GM21619 (cell line): ENCODE measurements at regions not wholly inside any gene's neighbourhood (a gene's known extent, or its start where the extent isn't known, plus 50 kb on each side); places are given as distances from the start of the nearest gene placed in this dataset.
"Not testable (repeated sequence)": the region's sequence is repeated elsewhere in the genome, so short reads cannot be mapped to it uniquely, and the experiment has no call there.

Source experiments
- ATAC-seq: cut with Tn5 transposase; IDR thresholded peaks from one replicate; pipeline ENCODE4 v1.9.1; 2021; ENCODE audit not compliant: unreplicated experiment

- no peak for ATAC-seq
Measured at GRCh38 chr7:32765185-32765584, 126.4 kb downstream of the KBTBD2 start.

GRCh38 chr7:32762925-32763293 lies 128.7 kb downstream of the KBTBD2 start:
- no peak for ATAC-seq

- ATAC-seq = not testable (repeated sequence)
Measured at GRCh38 chr7:32762206-32762924, 129.2 kb downstream of the KBTBD2 start.

GRCh38 chr7:32761451-32762205 lies 129.9 kb downstream of the KBTBD2 start:
- ATAC-seq = no peak

GRCh38 chr7:32760755-32761154 lies 130.8 kb downstream of the KBTBD2 start:
- not testable (repeated sequence) for ATAC-seq

GRCh38 chr7:32759859-32760258 lies 131.7 kb downstream of the KBTBD2 start:
- ATAC-seq = not testable (repeated sequence)

- not testable (repeated sequence) for ATAC-seq
Measured at GRCh38 chr7:32753872-32754271, 137.7 kb downstream of the KBTBD2 start.

- not testable (repeated sequence) for ATAC-seq
Measured at GRCh38 chr7:32748337-32748736, 143.2 kb downstream of the KBTBD2 start.

- not testable (repeated sequence) for ATAC-seq
Measured at GRCh38 chr7:32747443-32748148, 144.0 kb downstream of the KBTBD2 start.

GRCh38 chr7:32741853-32742476 lies 149.6 kb downstream of the KBTBD2 start:
- peak; percentile 47 for ATAC-seq

GRCh38 chr7:32739749-32740148 lies 151.8 kb downstream of the KBTBD2 start:
- ATAC-seq = not testable (repeated sequence)

- ATAC-seq = not testable (repeated sequence)
Measured at GRCh38 chr7:32738390-32738789, 153.2 kb downstream of the KBTBD2 start.

- ATAC-seq = not testable (repeated sequence)
Measured at GRCh38 chr7:32732767-32733166, 158.8 kb downstream of the KBTBD2 start.

- not testable (repeated sequence) for ATAC-seq
Measured at GRCh38 chr7:32729335-32729675, 162.3 kb downstream of the KBTBD2 start.

GRCh38 chr7:32728412-32729334 lies 162.9 kb downstream of the KBTBD2 start:
- peak; percentile 73 for ATAC-seq

- peak; percentile 64 for ATAC-seq
Measured at GRCh38 chr7:32727483-32728411, 163.8 kb downstream of the KBTBD2 start.

- ATAC-seq = not testable (repeated sequence)
Measured at GRCh38 chr7:32722837-32723236, 168.7 kb downstream of the KBTBD2 start.

- ATAC-seq = no peak
Measured at GRCh38 chr7:32694182-32694581, 197.4 kb downstream of the KBTBD2 start.
